Midbrain (tissue), 1 donor: ENCODE measurements at regions not wholly inside any gene's neighbourhood (a gene's known extent, or its start where the extent isn't known, plus 50 kb on each side); places are given as distances from the start of the nearest gene placed in this dataset.

Experiments
- DNase-seq: peaks from one replicate; lab custom pipeline; 2025; lab: John Stamatoyannopoulos, UW

DNA sequence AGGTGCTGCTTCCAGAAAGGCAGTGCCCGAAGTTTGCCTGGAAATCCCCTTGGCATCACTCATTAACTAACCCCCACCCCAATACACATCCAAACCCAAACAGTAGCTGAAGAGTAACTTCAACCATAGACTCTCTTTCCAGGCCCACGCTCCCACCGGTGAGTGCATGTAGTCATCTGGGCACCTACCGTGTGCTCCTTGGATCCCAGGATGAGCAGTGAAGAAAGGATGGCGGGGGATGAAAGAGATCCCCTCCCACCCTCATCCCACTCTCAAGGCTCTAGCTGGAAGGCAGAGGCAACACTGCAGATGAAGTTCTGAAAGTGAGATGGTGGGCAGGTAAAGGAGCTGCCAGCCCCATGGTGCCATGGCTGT, 305.0 kb downstream of the SOX9 start:
- DNase-seq = no peak

DNA sequence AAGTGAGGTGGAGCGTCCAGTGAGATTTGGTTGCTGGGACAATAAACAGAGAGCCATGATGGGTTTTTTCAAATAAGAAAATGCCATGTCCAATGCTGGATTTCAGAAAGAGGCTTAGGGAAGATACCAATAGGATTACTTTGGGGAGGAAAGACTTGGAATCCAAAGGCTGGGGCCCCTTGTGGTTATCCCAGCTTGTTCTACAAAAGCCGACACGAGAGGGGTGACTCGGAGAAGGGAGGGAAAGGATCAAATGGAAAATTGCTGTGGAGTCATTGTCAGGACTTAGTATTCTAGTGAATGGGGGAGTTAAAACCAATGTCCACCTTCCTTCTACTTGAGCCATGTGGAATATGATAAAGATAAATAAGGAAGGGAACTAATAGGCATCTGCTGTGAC, 305.5 kb downstream of the SOX9 start:
- DNase-seq = no peak

DNA sequence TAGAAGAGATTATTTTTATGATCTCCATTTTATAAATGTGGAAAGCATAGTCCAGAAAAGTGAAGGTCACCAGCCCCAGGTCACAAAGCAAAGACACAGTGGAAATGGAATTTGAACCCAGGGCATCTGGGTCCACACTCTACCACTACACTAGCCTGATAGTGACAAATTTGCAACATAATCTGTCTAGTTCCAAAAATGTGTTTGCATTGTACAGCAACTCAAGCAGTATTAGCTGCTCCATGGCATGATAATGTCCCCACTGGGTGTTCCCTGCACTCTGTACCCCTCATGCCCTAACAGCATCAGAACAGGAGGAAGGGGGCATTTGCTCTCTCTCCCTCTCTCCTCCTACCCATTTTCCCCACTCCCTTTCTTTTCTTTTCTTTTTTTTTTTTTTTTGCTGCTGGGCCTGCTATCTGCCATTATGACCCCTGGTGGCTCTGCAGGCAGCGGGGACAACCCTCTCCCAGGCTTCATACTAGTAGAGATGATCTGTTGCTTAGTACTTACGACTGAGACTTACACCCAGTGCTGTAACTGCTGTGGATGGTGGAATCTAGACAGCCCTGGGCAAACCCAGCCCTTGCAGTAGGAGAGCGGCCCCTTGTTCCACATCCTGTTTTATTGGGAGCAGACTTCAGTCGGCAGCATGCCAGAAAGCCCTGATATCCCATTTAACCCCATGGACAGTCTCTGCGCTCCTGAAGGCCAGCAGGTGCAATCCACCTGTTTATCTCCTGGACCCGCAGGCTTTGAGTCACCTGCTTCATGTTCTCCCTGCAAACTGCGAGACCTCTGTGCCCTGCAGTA, 306.3 kb downstream of the SOX9 start:
- no peak for DNase-seq

DNA sequence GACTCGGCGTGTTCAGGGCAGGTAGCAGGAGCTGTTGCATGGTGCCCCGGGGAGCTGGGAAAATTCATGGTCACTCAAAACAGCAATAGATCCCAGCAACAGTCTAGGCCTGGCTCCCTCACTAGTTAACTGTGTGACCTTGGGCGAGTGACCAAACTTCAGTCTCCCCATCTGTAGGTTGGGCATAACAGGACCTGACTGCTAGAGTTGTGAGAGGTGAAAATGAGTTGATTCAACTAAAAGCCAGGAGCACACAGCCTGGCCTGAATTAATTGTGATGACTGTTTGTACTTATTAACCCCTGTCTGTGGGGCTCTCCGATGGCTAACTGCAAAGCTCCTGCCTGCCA, 306.9 kb downstream of the SOX9 start:
- no peak for DNase-seq

DNA sequence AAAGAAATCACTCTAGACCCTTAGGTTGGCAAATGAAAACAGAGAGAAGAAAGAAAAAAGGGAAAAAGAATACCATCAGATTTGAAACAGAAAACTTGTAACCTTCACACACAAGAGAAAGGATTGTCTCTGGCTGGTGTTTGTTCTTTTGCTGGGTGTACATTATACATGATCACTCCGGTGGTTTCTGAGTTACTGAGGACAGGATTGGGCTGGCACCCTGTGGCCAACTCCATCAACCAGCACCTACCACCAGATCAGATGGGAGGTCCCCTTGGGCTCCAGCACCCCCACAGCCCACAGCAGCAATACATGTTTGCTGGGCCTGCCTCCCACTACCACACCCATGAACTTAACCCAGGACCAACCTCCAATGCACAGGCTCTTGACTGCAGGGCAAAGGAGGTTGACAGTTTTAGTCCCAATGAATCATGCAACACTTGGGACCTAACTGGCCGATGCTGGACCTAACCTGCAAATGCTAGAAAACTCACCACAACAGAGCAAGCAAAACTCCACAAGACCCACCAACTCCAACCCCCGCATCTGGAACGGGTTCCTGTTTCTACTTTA, 308.3 kb downstream of the SOX9 start:
- DNase-seq = no peak

DNA sequence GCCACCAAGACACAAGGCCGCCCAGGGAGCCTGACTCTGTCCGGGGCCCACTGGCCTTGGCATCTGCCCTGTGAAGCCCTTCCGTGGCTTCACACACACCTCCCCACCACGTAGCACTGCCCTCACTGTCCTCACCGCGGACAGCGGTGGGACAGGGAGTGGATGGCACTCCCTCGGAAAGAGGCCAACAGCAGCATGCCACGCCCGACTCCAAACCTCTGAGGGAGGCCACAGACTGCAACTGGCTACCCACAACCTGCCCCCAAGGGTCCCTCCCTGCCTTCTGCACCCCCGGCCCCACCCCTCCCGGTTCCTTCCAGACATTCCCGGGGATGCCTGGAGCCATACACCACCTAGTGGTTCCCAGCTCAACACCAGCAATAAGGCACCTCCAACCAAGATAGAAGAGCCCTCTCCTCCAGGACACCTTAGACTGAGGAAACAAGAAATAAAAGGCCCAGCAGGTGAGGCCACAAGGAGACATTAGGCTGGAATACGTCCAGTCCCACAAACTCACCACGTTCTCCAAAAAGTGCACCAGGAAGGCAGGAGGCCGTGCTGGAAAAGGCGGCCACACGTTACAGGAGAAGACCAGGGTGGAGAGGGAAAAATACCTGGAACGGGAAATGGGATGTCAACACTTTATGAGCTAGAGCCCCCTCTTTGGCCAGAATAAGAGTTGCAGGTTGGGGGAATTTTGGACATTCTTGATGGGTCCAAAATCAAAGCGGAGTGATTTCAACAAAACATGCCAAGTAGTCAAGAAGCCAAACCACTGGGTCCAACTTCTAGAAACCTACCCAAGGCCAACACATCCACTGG, 310.0 kb downstream of the SOX9 start:
- no peak for DNase-seq

DNA sequence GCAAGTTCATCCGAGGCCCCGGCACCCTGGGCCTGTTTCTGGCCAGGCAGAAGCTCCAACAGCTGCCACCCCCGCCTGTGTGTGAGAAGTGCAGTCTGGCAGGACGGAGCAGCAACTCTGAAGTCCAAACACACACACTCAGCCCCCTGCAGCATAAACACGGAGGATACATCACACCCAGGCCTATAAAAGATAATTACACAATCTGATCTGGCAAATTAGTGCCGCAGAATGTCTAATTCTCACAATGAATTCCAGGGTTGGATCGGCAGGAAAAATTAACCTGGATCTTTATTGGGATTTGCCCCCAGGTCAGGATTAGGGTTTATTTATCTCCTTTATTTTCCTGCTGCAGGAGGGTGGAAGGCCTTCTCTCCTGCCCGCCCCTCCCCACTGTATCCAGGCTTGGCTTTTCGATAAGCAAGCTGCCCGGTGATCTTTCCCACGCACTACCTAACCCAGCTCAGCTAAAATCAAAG, 311.4 kb downstream of the SOX9 start:
- no peak for DNase-seq

DNA sequence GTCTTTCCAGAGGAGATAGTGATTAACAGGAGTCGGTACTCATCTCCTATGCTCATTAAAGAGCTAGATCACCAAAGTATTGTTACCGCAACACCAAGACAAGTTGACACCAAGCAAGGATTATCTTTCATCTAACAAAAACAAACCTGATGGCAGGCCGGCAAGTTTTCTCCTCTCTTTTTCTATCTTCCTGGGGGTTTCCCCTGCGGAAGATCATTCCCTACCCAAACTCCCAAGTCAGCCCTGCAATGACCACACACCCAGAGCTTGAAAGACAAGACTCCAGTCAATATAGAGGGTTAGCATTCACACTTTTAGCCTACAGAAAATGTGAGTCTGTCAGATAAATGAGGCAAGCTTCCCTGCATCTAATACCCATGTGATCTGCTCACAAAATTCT, 312.1 kb downstream of the SOX9 start:
- DNase-seq = no peak

DNA sequence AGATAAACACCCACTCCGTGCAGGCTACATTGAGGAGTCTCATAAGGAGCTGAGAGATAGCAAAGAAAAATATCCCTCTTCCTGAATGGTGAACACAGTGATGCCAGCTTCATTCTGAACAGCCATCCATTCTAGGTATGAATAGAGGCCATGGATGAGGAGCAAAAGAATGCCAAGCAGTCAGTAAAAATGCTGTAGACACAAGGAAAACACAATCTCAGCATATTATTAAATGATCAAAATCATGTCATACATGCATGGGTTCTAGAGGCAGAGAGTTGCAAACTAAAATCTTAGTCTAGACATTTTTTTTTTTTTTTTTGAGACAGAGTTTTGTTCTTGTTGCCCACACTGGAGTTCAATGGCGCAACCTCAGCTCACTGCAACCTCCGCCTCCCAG, 313.0 kb downstream of the SOX9 start:
- DNase-seq = no peak

DNA sequence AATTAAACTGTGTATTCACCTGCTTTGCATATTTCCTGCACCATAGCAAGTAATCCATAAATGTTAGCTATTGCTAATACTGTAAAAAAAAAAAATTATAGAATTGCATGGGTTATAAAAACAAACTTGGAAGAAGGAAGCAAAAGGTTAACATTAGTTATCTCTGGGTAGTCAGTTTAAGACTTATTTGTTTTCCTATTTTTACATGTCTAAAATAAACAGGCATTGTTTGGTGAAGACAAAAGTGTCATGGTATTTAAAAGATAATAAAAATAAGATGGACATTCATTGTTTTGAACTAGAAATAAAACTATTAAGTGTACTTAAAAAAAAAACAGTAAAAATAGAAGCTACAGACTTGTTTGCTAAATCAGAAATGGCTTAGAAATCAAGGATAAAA, 313.8 kb downstream of the SOX9 start:
- DNase-seq = no peak

DNA sequence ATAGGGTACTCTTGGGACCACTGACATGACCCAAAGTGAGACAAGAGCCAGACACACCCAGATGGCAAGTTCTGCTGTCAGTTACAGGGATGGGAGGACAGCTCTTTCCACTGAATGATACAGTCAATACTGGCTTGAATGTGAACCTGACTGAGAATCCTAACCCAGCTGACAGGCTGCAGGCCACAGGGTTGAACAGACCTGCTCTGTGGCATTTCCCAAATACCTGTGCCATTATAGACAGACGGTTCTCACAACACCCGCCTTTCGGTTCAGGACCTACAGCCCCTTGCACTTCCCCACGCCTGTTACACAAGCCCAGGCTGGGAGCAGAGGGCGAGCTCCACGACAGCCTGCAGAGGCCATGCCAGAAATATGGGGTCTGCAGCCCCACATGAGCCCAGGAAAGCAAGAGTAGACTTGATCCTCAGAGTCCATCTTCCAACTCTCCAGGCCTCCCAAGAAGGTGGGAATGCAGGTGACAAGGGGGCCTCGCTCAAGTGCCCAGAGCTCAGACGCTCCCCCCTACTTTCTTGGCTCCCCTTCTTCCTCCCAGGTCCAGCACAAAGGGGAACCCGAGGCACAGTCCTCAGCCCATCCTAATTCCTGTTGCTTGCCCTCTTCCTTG, 314.3 kb downstream of the SOX9 start:
- DNase-seq = no peak

DNA sequence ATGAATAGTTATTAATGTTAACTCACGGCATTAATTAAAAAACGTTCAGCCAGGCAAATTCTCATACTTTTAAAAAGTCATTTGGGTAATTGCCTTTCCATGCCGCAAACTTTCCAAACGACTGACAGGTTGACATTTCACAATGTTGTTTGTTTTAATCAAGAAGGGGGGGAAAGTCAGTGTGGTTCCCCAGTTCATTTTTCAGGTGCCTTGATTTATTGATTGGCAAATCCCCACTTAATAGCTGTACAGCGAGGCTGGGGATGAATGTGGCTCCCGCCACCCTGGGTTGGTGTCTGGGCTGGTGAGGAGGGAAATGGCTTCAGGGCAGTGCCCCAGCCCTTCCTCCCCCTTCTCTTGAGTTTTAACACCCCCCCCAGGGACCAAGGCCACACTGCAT, 318.0 kb downstream of the SOX9 start:
- no peak for DNase-seq

DNA sequence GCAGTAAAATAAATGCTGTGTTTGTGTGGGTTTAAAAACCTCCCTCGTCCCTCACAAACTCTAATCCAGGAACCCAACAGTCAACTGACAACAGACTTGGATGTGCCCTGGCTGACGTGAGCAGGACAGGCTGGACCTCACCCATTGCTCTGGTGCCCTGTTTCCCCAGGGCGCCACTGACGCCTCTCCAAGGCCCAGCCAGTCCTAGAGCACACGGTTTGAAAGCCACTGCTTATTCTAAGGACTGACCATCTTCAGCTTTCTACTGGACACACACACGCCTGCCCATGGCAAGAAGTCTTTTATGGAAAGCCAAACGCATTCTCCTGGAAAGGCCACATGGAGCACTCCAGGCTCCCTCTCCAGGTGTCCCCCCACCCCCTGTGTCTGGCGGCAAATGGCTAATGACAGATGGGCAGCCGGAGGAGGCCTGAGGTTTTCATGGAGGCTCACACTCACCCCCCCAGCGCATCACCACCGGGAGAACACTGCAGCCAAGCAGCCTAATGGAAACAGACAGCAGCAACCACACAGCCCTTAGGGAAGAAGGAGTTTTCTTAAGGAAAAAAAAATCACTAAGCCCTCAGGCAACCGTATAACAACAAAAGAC, 319.2 kb downstream of the SOX9 start:
- DNase-seq = no peak

DNA sequence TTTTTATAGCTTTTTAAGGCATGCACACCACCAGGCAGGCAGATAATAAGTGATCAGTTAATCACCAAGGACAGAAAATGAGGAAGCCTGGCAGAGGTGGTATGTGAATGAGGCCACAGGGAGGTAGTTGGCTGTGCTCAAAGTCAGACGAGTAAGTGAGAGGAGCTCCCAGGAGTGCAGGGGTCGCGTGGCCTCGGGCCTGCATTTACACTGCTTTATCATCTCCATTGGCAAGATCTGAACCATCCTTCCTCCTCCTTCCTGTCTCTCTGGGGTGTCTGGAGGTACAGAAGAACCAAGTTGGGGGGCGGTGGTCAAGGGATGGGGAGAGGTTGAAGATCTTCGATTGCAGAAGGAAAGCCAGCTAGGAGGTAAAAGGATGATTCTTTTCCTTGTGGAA, 320.1 kb downstream of the SOX9 start:
- no peak for DNase-seq

DNA sequence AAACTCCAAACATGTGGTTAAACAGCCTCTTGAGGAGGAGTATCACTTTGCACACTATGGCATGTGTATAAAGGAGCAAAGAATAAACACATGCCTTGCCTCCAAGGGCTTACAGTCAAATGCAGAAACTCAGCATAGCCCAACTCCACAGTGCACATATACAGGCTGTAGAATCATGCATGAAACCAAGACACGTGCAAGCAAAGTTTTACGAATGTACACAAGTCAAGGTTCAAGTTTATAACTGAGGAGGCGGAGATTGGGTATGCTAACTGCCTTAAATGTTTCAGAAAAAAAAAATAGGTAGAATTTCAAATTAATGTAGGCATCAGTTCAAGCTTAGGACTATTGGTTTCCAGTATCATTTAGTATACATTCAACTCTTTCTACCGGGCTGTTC, 321.1 kb downstream of the SOX9 start:
- no peak for DNase-seq

DNA sequence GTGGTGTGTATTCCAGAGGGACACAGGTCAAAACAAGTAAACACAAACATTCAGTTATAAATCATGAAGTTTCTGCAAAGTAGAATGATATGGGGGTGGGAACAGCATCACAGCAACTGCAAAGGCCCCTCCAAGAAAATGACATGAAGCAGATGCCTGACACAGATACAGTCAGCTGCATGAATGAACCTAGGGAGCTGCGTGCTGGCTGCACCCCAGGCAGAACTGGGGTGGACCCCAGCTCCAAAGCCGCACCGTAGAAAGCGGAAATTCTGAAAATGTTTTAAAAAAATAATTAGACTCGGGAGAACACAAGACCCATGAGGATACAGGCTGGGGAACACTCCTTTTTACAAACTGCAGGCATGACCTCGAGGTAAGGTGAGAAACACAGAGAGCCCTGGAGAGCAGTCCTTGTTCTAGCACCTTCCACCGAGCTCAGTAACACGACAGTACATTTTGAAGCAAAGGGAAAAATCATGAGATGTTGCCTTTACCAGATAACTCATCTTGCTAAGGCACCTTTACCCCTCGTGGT, 323.8 kb downstream of the SOX9 start:
- no peak for DNase-seq

DNA sequence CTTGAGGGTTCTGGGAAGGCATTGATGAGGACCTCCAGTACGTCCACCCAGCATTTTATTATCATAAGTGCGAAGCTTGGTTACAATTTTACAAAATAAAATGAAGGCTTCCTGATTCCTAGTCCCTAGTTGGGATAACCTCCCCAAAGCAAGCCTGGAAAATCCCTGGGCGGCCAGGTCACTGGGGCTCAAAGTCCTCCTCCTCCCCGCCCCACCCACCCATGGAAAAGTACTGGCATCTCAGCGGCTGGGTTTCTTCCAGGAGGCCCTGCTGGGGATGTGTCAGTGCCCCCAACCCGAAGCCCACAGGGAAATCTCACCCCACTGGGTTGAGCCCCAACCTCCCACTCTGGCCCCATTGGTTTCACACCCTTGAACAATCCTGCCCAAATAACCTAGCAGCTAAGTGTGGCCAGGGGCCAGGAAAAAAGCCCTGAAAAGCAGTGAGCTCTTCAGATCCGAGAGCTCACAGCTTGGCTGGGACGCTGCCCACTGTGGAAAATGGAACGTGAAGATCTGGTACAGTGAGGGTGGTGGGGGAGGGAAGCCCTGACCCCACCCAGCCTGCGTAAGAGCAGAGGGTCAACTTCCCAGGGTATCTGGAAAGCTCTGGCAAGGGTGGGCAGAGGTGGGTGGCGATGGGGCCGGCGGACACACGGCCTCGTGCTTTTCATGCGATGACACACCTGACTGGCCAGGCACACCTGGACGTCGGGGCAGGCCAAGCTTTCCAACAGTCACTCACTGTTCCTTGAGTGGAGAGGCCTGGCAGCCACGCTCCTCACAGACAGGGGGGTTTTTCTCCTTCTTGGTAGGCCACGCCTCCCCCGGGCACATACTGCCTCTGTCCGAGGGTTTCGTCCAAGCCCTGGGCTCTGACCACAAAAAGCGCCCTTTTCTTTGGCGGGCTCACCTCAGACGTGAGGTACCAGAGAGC, 324.5 kb downstream of the SOX9 start:
- peak; percentile 48 for DNase-seq

DNA sequence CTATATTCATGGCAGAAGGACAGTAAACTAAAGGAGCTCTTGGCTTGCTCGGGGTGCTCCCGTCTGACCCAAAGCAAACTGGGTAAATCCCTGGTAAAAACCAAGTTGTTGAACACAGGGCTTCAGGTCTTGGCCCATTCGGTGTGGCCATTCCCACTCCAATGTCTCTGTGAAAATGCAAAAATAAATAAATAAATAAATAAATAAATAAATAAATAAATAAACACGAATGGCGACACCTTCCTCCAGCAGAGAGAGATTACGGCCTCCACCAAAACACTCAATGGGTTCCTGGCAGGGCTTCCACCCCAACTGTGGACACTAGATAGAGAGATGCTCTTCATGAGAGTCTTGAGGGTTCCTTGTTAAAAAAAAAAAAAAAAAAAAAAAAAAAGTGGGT, 325.3 kb downstream of the SOX9 start:
- no peak for DNase-seq

DNA sequence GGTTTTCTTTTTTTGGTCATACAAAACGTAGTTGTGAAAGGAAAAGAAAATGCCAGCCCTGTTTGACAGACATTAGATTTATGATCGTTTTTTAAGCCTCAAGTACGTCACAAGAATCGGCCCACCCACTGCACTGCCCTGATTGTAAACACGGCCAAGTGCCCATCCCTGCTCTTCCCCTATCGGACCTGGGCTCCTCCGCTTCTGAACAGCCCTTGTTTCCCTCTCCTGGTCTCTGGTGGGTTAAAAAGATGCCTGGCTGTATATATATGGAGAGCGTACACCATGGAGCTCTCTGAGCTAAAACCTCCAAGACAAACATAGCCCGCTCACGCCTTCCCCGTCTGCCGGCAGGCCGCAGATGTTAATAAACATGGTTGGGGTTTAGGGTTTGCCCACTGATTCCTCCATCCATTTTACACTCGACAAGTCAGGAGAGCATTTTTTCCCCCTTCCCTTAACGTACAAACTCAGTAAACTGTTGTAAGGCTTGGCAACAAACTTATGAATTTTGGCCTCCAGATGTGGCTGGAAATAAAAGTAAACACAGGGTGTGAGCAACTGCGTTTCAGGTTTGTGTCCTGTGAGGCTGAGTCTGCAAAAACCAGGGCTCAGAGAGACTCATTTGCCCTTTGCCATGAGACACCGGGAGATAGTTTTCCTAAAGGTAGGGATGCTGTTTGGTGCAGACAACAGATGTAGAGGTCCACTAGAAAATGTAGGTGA, 325.9 kb downstream of the SOX9 start:
- DNase-seq = no peak

DNA sequence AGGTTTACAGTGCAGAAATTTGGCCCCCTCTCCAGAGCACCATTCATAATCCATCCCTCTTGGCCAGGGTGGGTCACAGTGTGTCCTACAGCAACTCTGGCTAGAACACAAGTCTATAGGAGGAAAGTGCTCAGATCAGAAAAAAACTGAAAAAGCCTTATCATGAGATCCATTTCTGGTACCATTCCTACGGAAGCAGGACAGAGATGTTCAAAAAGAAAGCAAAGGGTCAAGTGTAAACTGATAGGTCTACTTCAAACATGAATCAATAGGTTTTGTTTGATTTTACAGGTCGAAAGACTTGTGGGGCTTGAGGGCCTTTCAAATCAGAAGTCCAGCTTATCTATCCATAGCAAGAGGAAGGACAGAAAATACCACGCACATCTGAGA, 326.4 kb downstream of the SOX9 start:
- no peak for DNase-seq
